ENCODE measurements at regions not wholly inside any gene's neighbourhood (a gene's known extent, or its start where the extent isn't known, plus 50 kb on each side); places are given as distances from the start of the nearest gene placed in this dataset.

DNA sequence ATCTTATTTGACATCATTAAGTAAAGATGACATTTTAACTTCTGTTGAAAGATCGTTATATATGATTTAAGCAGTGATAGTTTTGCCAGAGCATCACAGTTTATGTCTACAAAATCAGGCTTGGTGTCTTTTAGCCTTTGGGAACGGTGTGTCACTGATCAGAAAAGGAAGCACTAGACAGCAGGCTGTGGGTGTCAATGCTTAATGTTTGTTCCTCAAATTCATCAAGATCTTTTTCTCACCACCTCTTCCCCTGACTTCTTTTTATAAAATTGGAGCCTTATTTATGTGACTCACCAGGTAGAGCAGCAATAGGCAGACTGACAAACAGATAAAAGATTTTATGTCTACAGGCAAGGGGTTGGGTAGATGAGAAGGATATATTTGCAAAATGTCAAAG is 1558.5 kb downstream of the EFNB2 start (continued):
- no peak for TF ChIP-seq YY1 (IDR thresholded peaks at IDR 0.05; ENCODE audit: low read depth, low read length)
- no peak for TF ChIP-seq KDM1A (IDR thresholded peaks at IDR 0.05; ENCODE audit: borderline replicate concordance, low read length)
- TF ChIP-seq POU5F1 (IDR thresholded peaks at IDR 0.05; ENCODE audit: low read depth, low read length): no peak
